Calu3 (cell line): ENCODE measurements at regions not wholly inside any gene's neighbourhood (a gene's known extent, or its start where the extent isn't known, plus 50 kb on each side); places are given as distances from the start of the nearest gene placed in this dataset.

ENCODE experiments used
- BruUV-seq: library from RNA; stranded (reverse); fragments of 400-500 nt; replicated peaks from 2 replicates; lab custom pipeline; 2021; lab: Mats Ljungman, UMichigan
- CTCF ChIA-PET: fragments of 300-600 bp; sonication (Branson Sonifier 250); formaldehyde crosslinking; loops from one replicate; lab custom pipeline; 2022; ENCODE audit warnings: antibody characterized with exemption; lab: Charles Lee
- DNase-seq: peaks from one replicate; pipeline ENCODE4 v3.0.0; 2022
- H3K27ac Mint-ChIP-seq: one replicate; pipeline ENCODE4 v1.8.0; 2022; ENCODE audit warnings: mixed read lengths; ENCODE audit not compliant: unreplicated experiment
- H3K27me3 Mint-ChIP-seq: one replicate; pipeline ENCODE4 v1.8.0; 2022; ENCODE audit warnings: mixed read lengths; ENCODE audit not compliant: unreplicated experiment
- H3K36me3 Mint-ChIP-seq: one replicate; pipeline ENCODE4 v1.8.0; 2022; ENCODE audit warnings: mild to moderate bottlenecking, moderate library complexity, mixed read lengths; ENCODE audit not compliant: insufficient read depth, unreplicated experiment
- H3K4me1 Mint-ChIP-seq: one replicate; pipeline ENCODE4 v1.8.0; 2022; ENCODE audit warnings: mild to moderate bottlenecking, low read depth, mixed read lengths; ENCODE audit not compliant: unreplicated experiment
- H3K4me3 Mint-ChIP-seq: one replicate; pipeline ENCODE4 v1.8.0; 2022; ENCODE audit warnings: mild to moderate bottlenecking, low read depth, moderate library complexity, mixed read lengths; ENCODE audit not compliant: unreplicated experiment
- H3K9me3 Mint-ChIP-seq: one replicate; pipeline ENCODE4 v1.8.0; 2022; ENCODE audit warnings: low read depth, mixed read lengths; ENCODE audit not compliant: unreplicated experiment
- CTCF ChIP-seq: fragments of 200-600 bp; IDR thresholded peaks from one replicate; pipeline ENCODE4 v1.8.0; 2022; ENCODE audit warnings: antibody characterized with exemption; ENCODE audit not compliant: unreplicated experiment
- intact Hi-C: fragments of 100-400 bp; cut with micrococcal nuclease; formaldehyde crosslinking; loops from one replicate; pipeline ENCODE4 v1.10.0; 2022; ENCODE audit not compliant: unreplicated experiment

GRCh38 chr3:26264708-26265107, 357.9 kb upstream of the LRRC3B start:
- H3K36me3 Mint-ChIP-seq: no peaks in the 10 kb centered on the region
- no peaks in the 10 kb centered on the region for H3K27me3 Mint-ChIP-seq

GRCh38 chr3:26271848-26272247, 350.7 kb upstream of the LRRC3B start:
- Mint-ChIP-seq H3K4me1 (no peaks in the 10 kb centered on the region), H3K4me3 (no peak overlapping the region), H3K36me3 (no peaks in the 10 kb centered on the region), H3K27me3 (no peaks in the 10 kb centered on the region), H3K9me3 (peaks cover 13% of the 10 kb centered on the region), H3K27ac (no peak overlapping the region)
- no peak for DNase-seq
- CTCF ChIA-PET: no interaction called here
- no peak for TF ChIP-seq CTCF
- intact Hi-C loops: no loop called here
- BruUV-seq: no TSS peak

More at GRCh38 chr3:26264708-26265107, 357.9 kb upstream of the LRRC3B start:
- intact Hi-C loops: no loop called here
- Mint-ChIP-seq H3K4me3 (no peak overlapping the region), H3K4me1 (no peaks in the 10 kb centered on the region), H3K27ac (no peak overlapping the region), H3K9me3 (peaks cover 3% of the 10 kb centered on the region)
- CTCF ChIA-PET: no interaction called here
- no TSS peak for BruUV-seq
- no peak for TF ChIP-seq CTCF
- no peak for DNase-seq

GRCh38 chr3:26273196-26273595, 349.4 kb upstream of the LRRC3B start:
- Mint-ChIP-seq H3K9me3 (peaks cover 13% of the 10 kb centered on the region), H3K4me1 (no peaks in the 10 kb centered on the region), H3K36me3 (no peaks in the 10 kb centered on the region), H3K4me3 (no peak overlapping the region), H3K27ac (no peak overlapping the region), H3K27me3 (no peaks in the 10 kb centered on the region)
- no peak for DNase-seq
- BruUV-seq: no TSS peak
- intact Hi-C loops: no loop called here
- CTCF ChIA-PET: no interaction called here
- TF ChIP-seq CTCF: no peak

GRCh38 chr3:26279091-26279490, 343.5 kb upstream of the LRRC3B start:
- H3K9me3 Mint-ChIP-seq: peaks cover 24% of the 10 kb centered on the region
- no TSS peak for BruUV-seq
- H3K27me3 Mint-ChIP-seq: no peaks in the 10 kb centered on the region
- DNase-seq: no peak
- no peak overlapping the region for H3K4me3 Mint-ChIP-seq
- H3K4me1 Mint-ChIP-seq: no peaks in the 10 kb centered on the region
- no peak for TF ChIP-seq CTCF
- no peaks in the 10 kb centered on the region for H3K36me3 Mint-ChIP-seq
- CTCF ChIA-PET: no interaction called here
- intact Hi-C loops: no loop called here
- no peak overlapping the region for H3K27ac Mint-ChIP-seq

GRCh38 chr3:26280517-26280916, 342.1 kb upstream of the LRRC3B start:
- peaks cover 15% of the 10 kb centered on the region for H3K9me3 Mint-ChIP-seq
- no peak for DNase-seq
- intact Hi-C loops: no loop called here
- H3K27me3 Mint-ChIP-seq: no peaks in the 10 kb centered on the region
- no TSS peak for BruUV-seq
- CTCF ChIA-PET: no interaction called here
- no peak overlapping the region for H3K27ac Mint-ChIP-seq
- H3K4me1 Mint-ChIP-seq: no peaks in the 10 kb centered on the region
- H3K36me3 Mint-ChIP-seq: no peaks in the 10 kb centered on the region
- TF ChIP-seq CTCF: no peak
- H3K4me3 Mint-ChIP-seq: no peak overlapping the region
